ES-I3 (cell line): ENCODE measurements at regions not wholly inside any gene's neighbourhood (a gene's known extent, or its start where the extent isn't known, plus 50 kb on each side); places are given as distances from the start of the nearest gene placed in this dataset.
"Not testable (repeated sequence)": the region's sequence is repeated elsewhere in the genome, so short reads cannot be mapped to it uniquely, and the experiment has no call there.

ENCODE experiments used
- H3K36me3 ChIP-seq: 2 replicates; pipeline ENCODE4 v1.6.1; 2013; ENCODE audit warnings: mild to moderate bottlenecking, low read length, control low read depth, moderate library complexity; ENCODE audit not compliant: insufficient read depth
- H3K4me1 ChIP-seq: 2 replicates; pipeline ENCODE4 v1.6.1; 2013; ENCODE audit warnings: mild to moderate bottlenecking, control low read depth, low read length; ENCODE audit not compliant: insufficient read depth
- H3K9ac ChIP-seq: 2 replicates; pipeline ENCODE4 v1.6.1; 2013; ENCODE audit warnings: low read depth, mild to moderate bottlenecking, low read length, moderate library complexity
- H3K9me3 ChIP-seq: 2 replicates; pipeline ENCODE4 v1.6.1; 2013; ENCODE audit warnings: mild to moderate bottlenecking, low read length, moderate library complexity; ENCODE audit not compliant: control insufficient read depth, insufficient read depth

DNA sequence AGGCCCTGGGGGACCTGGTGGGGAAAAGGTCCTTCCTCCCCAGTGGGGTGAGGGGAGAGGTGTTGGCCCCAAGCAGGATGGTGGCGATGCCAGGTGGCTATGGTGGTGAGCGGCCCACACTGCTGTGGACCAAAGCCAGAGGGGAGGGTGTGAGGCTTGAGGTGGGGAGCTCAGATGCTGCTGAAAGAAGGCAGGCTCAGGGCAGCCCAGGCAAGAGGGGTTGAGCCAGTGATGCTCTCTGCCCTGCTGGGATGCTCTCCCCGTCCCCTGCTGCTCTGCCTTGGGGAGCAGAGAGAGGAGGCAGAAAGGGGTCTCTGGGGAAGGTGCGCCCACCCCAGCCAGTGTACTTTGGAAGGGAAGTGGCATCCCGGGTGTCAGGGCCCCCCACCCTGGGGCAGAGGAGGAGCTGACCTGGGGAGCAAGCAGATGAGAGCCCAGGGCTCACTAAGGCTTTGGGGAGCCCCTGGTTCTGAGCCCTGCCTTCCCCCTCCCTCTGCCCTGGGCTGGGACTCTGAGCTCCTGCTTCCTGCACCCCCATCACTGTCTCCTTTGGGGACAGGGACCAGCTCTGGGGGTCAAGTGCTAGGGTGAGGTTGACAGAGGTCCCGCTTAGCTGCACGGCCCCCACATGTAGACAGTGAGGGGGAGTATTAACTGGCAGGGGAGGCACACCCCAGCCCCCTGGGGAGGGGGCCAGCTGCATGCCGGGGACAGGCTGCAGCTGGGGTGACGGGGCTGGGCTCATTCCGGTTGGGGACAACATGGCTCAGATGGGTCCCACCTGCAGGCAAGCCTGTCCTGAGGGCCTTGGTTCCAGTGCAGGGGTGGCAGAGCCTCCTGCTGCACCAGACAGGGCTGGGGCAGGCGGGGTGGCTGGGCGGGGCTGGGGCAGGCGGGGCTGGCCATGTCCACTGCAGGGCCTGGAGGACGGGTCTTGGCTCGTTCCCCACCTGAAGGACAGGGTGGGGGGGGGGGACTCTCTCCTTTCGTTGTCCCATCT lies 124.4 kb downstream of the KIF26A start:
- no peaks in the 10 kb centered on the region for H3K9me3 ChIP-seq
- H3K36me3 ChIP-seq, result no peaks in the 10 kb centered on the region
- no peak overlapping the region for H3K9ac ChIP-seq
- no peaks in the 10 kb centered on the region for H3K4me1 ChIP-seq

GRCh38 chr14:104263675-104264358 lies 125.4 kb downstream of the KIF26A start:
- no peaks in the 10 kb centered on the region for H3K36me3 ChIP-seq
- no peaks in the 10 kb centered on the region for H3K4me1 ChIP-seq
- H3K9me3 ChIP-seq, result no peaks in the 10 kb centered on the region

GRCh38 chr14:104264495-104265265 lies 126.3 kb downstream of the KIF26A start:
- no peaks in the 10 kb centered on the region for H3K4me1 ChIP-seq

More at GRCh38 chr14:104263675-104264358, 125.4 kb downstream of the KIF26A start:
- no peak overlapping the region for H3K9ac ChIP-seq

DNA sequence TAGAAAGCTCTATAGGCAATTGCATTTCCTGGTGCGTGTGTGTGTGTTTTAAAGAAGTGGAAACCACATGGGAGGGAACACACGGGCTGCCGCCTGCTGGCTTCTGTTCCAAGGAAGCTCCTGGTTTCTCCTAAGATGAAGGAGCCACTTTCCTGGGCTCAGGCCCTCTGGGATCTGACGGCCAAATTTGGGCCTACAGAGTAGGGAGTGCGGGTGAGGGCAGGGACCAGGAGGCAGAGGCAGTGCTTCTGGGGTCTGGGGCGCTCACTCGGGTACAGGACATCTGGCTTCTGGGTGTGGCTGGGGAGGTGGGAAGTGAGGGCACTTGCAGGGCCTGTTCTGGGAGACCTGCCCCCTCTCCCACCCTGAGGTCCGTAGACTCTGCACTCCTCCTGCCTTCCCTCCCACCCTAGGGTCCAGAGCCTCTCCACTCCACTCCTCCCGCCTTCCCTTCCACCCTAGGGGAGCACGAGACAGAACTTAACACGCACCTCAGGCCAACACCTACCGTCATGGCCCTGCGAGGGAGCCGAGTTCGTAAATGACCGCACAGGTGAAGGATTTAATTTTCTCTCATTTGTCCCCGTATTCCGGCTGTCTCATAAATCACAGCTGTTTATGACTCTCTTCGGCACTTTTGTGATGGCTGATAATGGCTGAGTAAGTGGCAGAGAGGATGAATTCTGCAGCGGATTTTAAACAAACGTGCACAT lies 127.7 kb downstream of the KIF26A start:
- H3K4me1 ChIP-seq, result no peaks in the 10 kb centered on the region

More at GRCh38 chr14:104264495-104265265, 126.3 kb downstream of the KIF26A start:
- H3K9me3 ChIP-seq, result no peaks in the 10 kb centered on the region
- no peaks in the 10 kb centered on the region for H3K36me3 ChIP-seq
- no peak overlapping the region for H3K9ac ChIP-seq

DNA sequence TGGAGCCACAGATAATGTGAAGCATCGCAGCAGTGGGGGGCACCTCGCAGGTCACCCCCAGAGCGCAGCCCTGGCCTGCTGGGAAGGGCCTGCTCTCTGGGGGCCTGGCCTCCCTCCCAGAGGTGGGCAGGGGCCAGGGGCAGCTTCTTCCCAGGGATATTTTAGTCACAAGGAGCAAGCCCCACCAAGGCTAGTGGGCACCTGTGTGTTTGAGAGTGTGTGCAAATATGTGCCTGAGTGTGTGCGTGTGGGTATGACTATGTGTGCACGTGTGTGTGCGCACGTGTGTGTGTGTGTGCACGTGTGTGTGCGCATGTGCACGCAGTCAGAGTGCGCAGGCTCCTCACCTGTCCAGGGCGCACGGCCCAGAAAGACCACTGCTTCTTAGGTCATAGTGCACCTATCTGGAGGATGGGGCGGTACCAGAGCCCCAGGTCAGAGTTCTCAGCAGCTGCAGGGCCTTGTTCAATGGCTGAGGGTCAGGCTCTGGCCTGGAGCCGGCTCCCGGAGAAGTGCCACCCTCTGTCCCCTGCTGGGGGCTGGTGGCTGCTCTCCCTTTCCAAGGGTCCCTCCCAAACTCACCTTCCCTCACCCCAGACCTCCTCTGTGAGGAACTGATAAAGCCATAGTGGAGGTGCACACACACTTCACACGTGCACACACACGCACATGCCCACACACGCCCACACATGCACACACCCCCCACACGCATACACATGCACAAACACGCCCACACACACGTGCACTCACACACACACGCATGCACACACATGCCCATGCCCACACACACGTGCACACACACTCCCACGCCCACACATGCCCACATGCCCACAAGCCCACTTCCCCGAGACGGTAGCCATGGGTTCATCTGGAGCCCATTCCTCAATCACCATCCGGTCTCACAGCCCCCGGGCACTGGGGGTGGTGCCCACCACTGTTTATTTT lies 128.5 kb downstream of the KIF26A start:
- Histone ChIP-seq H3K9me3 (no peaks in the 10 kb centered on the region), H3K9ac (no peak overlapping the region; the same call in 1 of the 2 replicates), H3K4me1 (no peaks in the 10 kb centered on the region), H3K36me3 (no peaks in the 10 kb centered on the region)

More for the DNA sequence above, 127.7 kb downstream of the KIF26A start:
- no peaks in the 10 kb centered on the region for H3K9me3 ChIP-seq
- H3K36me3 ChIP-seq, result no peaks in the 10 kb centered on the region
- no peak overlapping the region for H3K9ac ChIP-seq

DNA sequence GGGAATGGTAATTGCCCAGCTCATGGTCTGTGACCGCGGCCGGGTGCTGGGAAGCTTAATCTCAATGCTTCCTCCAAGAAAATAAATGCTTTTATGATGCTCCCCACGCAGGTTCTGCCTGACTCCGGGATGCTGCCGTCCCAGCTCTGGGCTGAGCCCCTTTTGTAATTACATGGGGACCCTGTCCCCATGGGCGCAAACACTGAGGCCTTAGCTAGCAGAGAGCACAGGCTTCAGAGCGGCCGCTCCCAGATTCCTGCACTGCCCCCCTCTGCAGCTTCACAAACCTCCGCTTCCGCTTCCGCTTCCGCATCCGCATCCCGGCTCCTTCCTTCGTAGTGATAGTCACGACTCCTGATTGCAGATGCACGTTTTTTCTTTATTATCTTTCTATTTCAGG lies 129.5 kb downstream of the KIF26A start:
- H3K36me3 ChIP-seq, result no peaks in the 10 kb centered on the region
- H3K9me3 ChIP-seq, result no peaks in the 10 kb centered on the region
- no peaks in the 10 kb centered on the region for H3K4me1 ChIP-seq
- H3K9ac ChIP-seq, result no peak overlapping the region

DNA sequence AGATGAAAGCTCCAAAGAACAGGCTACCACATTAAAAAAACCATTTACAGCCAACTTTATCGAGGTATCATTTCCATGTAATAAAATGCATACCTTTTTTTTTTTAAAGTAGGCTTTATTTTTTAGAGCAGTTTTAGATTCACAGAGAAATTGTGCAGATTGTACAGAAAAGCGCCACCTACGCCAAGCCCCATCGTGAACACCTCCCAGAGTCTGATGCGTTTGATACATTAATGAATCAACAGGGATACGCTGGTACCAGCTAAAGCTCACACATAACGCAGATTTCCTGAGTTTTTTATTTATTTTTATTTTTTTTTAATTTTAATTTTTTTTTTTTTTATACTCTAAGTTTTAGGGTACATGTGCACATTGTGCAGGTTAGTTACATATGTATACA lies 129.9 kb downstream of the KIF26A start:
- Histone ChIP-seq H3K9me3 (no peaks in the 10 kb centered on the region), H3K4me1 (no peaks in the 10 kb centered on the region), H3K36me3 (no peaks in the 10 kb centered on the region), H3K9ac (no peak overlapping the region)

GRCh38 chr14:104268725-104269436 lies 130.5 kb downstream of the KIF26A start:
- Histone ChIP-seq H3K4me1 (no peaks in the 10 kb centered on the region), H3K9ac (no peak overlapping the region), H3K36me3 (no peaks in the 10 kb centered on the region), H3K9me3 (no peaks in the 10 kb centered on the region)

GRCh38 chr14:104269511-104270241 lies 131.3 kb downstream of the KIF26A start:
- not testable (repeated sequence) for H3K36me3 ChIP-seq, H3K9me3 ChIP-seq, H3K9ac ChIP-seq, H3K4me1 ChIP-seq

DNA sequence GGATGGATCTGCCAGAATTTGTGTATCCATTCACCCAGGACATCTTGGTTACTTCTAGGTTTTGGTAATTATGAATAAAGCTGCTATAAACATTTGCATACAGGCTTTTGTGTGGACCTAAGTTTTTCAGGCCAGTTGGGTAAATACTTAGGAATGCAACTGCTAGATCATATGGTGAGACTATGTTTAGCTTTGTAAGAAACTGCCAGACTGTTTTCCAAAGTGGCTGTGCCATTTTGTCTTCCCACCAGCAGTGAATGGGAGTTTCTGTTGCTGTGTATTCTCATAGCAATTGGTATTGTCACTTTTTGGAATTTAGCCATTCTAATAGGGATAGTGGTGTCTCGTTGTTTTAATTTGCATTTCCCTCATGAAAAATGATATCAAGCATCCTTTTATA lies 133.0 kb downstream of the KIF26A start:
- no peaks in the 10 kb centered on the region for H3K9me3 ChIP-seq

GRCh38 chr14:104274806-104275205 lies 136.4 kb downstream of the KIF26A start:
- no peak overlapping the region for H3K9ac ChIP-seq
- H3K4me1 ChIP-seq, result no peaks in the 10 kb centered on the region
- no peaks in the 10 kb centered on the region for H3K36me3 ChIP-seq
- H3K9me3 ChIP-seq, result no peaks in the 10 kb centered on the region

More for the DNA sequence above, 133.0 kb downstream of the KIF26A start:
- H3K36me3 ChIP-seq, result no peaks in the 10 kb centered on the region
- H3K9ac ChIP-seq, result no peak overlapping the region
- H3K4me1 ChIP-seq, result no peaks in the 10 kb centered on the region
